ENCODE measurements at regions not wholly inside any gene's neighbourhood (a gene's known extent, or its start where the extent isn't known, plus 50 kb on each side); places are given as distances from the start of the nearest gene placed in this dataset.
"Not testable (repeated sequence)": the region's sequence is repeated elsewhere in the genome, so short reads cannot be mapped to it uniquely, and the experiment has no call there.

GRCh38 chr19:31825134-31826094 is 476.2 kb upstream of the TSHZ3 start:
- no peak for DNase-seq

- no peak for DNase-seq
Measured at GRCh38 chr19:31826325-31826724, 477.1 kb upstream of the TSHZ3 start.

- no peak for DNase-seq
Measured at GRCh38 chr19:31831421-31832175, 482.4 kb upstream of the TSHZ3 start.

GRCh38 chr19:31832176-31832548 is 482.9 kb upstream of the TSHZ3 start:
- DNase-seq, result no peak

- no peak for DNase-seq
Measured at GRCh38 chr19:31834070-31834469, 484.8 kb upstream of the TSHZ3 start.

- no peak for DNase-seq
Measured at GRCh38 chr19:31838163-31838815, 489.1 kb upstream of the TSHZ3 start.

GRCh38 chr19:31840371-31840770 is 491.1 kb upstream of the TSHZ3 start:
- DNase-seq, result no peak

- DNase-seq, result no peak
Measured at GRCh38 chr19:31841755-31842154, 492.5 kb upstream of the TSHZ3 start.

GRCh38 chr19:31863122-31863521 is 482.3 kb upstream of the ZNF507 start:
- no peak for DNase-seq

GRCh38 chr19:31874313-31874712 is 471.1 kb upstream of the ZNF507 start:
- no peak for DNase-seq

GRCh38 chr19:31875591-31875990 is 469.8 kb upstream of the ZNF507 start:
- no peak for DNase-seq

- DNase-seq, result no peak
Measured at GRCh38 chr19:31880283-31880682, 465.1 kb upstream of the ZNF507 start.

- DNase-seq, result no peak
Measured at GRCh38 chr19:31881988-31882387, 463.4 kb upstream of the ZNF507 start.

GRCh38 chr19:31882709-31883108 is 462.7 kb upstream of the ZNF507 start:
- DNase-seq, result no peak

GRCh38 chr19:31883296-31883990 is 462.0 kb upstream of the ZNF507 start:
- no peak for DNase-seq

- DNase-seq, result no peak
Measured at GRCh38 chr19:31885280-31885853, 460.0 kb upstream of the ZNF507 start.

GRCh38 chr19:31890230-31890629 is 455.2 kb upstream of the ZNF507 start:
- DNase-seq, result no peak

GRCh38 chr19:31892060-31892459 is 453.4 kb upstream of the ZNF507 start:
- DNase-seq, result no peak

GRCh38 chr19:31893491-31893890 is 451.9 kb upstream of the ZNF507 start:
- DNase-seq, result not testable (repeated sequence)

GRCh38 chr19:31894451-31894850 is 451.0 kb upstream of the ZNF507 start:
- DNase-seq, result no peak

GRCh38 chr19:31897292-31897691 is 448.1 kb upstream of the ZNF507 start:
- DNase-seq, result no peak

- DNase-seq, result no peak
Measured at GRCh38 chr19:31900991-31901390, 444.4 kb upstream of the ZNF507 start.

- DNase-seq, result no peak
Measured at GRCh38 chr19:31902821-31903220, 442.6 kb upstream of the ZNF507 start.

Data from RPMI8226 (cell line).